ENCODE measurements at regions not wholly inside any gene's neighbourhood (a gene's known extent, or its start where the extent isn't known, plus 50 kb on each side); places are given as distances from the start of the nearest gene placed in this dataset.

DNA sequence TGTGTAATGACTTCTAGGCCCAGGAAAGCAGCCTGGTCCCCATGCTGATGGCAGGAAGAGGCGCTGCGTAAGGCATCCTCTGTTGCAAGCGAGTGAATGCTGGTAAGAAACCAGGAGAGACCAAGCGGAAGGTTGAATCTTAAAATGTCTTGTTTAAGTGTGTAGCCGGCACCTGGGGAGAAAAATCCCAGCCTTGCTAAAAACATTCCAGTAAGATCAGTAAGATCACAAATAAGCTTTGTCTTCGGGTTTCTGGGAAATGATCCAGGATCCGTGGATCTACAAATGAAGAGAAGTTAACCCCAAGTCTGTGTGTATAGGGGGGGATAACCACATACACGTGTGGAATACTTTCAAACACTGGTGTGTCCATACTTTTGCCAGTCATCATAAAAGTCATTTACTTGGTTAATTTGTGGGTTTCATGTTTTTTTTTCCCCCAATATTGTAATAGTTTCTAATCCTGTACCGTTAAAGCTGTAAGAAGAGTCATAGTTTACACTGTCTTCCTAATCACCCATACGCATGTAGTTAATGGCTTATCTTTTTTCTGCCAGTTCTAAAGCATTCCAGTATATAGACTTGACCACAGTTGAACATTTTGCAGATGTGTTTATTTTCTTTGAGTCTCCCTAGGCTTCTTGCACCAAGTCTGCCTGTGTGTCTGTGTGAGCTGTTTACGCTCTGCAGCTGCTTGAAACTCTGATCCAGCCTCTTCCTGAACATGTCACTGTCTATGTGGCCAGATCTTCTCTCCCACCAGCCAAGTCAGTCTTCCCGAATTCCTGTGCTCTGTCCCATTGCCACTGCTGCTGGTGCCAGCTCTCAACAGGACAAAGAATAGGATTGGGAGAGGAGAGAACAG lies 135.9 kb upstream of the ARL4C start (continued):
- TF ChIP-seq, protein P1, sequence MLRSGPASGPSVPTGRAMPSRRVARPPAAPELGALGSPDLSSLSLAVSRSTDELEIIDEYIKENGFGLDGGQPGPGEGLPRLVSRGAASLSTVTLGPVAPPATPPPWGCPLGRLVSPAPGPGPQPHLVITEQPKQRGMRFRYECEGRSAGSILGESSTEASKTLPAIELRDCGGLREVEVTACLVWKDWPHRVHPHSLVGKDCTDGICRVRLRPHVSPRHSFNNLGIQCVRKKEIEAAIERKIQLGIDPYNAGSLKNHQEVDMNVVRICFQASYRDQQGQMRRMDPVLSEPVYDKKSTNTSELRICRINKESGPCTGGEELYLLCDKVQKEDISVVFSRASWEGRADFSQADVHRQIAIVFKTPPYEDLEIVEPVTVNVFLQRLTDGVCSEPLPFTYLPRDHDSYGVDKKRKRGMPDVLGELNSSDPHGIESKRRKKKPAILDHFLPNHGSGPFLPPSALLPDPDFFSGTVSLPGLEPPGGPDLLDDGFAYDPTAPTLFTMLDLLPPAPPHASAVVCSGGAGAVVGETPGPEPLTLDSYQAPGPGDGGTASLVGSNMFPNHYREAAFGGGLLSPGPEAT (IDR thresholded peaks at IDR 0.05; ENCODE audit: low read depth): no peak

DNA sequence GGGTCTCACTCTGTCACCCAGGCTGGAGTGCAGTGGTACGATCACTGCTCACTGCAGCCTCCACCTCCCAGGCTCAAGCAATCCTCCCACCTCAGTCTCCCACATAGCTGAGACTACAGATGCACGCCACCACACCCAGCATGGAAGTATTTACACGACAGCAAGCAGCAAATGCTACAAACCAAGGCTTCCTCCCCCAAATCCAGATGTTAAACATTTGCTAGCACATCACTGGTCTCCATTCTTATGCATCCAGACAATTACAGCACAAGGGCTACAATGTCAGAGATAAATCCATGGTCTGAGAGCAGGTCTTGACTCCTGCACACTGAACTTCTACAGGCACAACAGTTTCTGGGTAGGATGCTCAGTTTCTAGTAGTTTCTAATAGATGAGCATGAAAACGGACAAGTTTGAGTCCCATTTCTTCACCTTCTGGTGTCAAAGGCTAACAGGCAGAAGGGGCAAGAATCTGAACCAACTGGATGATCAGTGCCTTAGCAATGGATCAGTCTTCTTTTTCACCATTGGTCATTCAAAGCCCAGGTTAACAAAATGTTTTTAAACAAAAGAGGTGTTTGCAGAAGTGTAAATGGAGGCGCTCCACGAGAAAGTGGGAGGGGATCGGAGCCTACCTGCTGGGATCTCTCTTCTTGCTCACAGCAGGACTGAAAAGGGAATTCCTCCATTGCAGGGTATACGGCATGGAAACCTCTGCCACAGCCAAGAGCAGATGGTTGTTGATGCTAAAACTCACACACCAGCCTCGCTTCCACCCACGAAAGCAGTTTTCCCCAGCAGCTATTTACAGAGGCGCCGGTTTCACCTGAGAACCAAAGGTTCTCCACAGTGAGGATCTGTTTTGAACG lies 135.0 kb upstream of the ARL4C start:
- BruUV-seq (replicated peaks): no TSS peak
- H3K27me3 ChIP-seq (replicated peaks in 1 of 2; ENCODE audit: control insufficient read depth in 2 of 2, insufficient read depth in 2 of 2, low read length in 1 of 2): 0 out of 4 replicates have a peak, but pooled peaks cover 0 to 3% of the 10 kb centered on the region in 2 experiments
- no peak overlapping the region for H2AFZ ChIP-seq (ENCODE audit: control insufficient read depth, low read depth, low read length)
- in situ Hi-C loops (cut with MboI) (no loop called here), intact Hi-C loops (cut with micrococcal nuclease; ENCODE audit: unreplicated experiment) (no loop called here)
- POLR2A ChIA-PET: no interaction called here
- H4K20me1 ChIP-seq (ENCODE audit: control insufficient read depth, insufficient read depth): no peaks in the 10 kb centered on the region
- no peak overlapping the region for H3K9ac ChIP-seq (ENCODE audit: control insufficient read depth, insufficient read depth, low read length)
- no peak overlapping the region for H3K4me3 ChIP-seq
- H3K27ac ChIP-seq (ENCODE audit: control insufficient read depth, insufficient read depth): no peak overlapping the region
- FAIRE-seq (no peak), DNase-seq (ENCODE audit: low read depth, low spot score) (no peak), ATAC-seq (no peak)
- RAD21 ChIA-PET (ENCODE audit: unreplicated experiment): no interaction called here
- H3K4me2 ChIP-seq (ENCODE audit: control insufficient read depth, insufficient read depth): no peak overlapping the region
- no peaks in the 10 kb centered on the region; the same call in 2 of the 3 replicates for H3K9me3 ChIP-seq (replicated peaks; ENCODE audit: control insufficient read depth, insufficient read depth, low read length)
- CTCF ChIA-PET: no interaction called here
- no peaks in the 10 kb centered on the region for H3K4me1 ChIP-seq (ENCODE audit: control insufficient read depth, insufficient read depth, low read length)
- SMC1A ChIA-PET (ENCODE audit: uncharacterized antibody, unreplicated experiment): no interaction called here
- WGBS (ENCODE audit: insufficient coverage, insufficient replicate concordance, low lambda C conversion rate, missing lambda C conversion rate): 42% methylated on average over 13 of the region's 13 CpGs
- H3K36me3 ChIP-seq (ENCODE audit: control insufficient read depth in 2 of 2, insufficient read depth in 2 of 2, low read length in 1 of 2): no peaks in the 10 kb centered on the region
- H3K79me2 ChIP-seq (ENCODE audit: control insufficient read depth, insufficient read depth, low read length): no peaks in the 10 kb centered on the region
- TF ChIP-seq MEF2A (IDR thresholded peaks at IDR 0.05; ENCODE audit: insufficient read depth, low read depth, low read length) (no peak), YBX1 (IDR thresholded peaks at IDR 0.05) (no peak), KDM1A (IDR thresholded peaks at IDR 0.05; ENCODE audit: borderline replicate concordance) (no peak), IKZF2 (IDR thresholded peaks at IDR 0.05) (no peak), PAX8 (IDR thresholded peaks at IDR 0.05) (no peak), SMC3 (IDR thresholded peaks at IDR 0.05; ENCODE audit: borderline replicate concordance, low read length) (no peak)
- TF ChIP-seq, protein P2, sequence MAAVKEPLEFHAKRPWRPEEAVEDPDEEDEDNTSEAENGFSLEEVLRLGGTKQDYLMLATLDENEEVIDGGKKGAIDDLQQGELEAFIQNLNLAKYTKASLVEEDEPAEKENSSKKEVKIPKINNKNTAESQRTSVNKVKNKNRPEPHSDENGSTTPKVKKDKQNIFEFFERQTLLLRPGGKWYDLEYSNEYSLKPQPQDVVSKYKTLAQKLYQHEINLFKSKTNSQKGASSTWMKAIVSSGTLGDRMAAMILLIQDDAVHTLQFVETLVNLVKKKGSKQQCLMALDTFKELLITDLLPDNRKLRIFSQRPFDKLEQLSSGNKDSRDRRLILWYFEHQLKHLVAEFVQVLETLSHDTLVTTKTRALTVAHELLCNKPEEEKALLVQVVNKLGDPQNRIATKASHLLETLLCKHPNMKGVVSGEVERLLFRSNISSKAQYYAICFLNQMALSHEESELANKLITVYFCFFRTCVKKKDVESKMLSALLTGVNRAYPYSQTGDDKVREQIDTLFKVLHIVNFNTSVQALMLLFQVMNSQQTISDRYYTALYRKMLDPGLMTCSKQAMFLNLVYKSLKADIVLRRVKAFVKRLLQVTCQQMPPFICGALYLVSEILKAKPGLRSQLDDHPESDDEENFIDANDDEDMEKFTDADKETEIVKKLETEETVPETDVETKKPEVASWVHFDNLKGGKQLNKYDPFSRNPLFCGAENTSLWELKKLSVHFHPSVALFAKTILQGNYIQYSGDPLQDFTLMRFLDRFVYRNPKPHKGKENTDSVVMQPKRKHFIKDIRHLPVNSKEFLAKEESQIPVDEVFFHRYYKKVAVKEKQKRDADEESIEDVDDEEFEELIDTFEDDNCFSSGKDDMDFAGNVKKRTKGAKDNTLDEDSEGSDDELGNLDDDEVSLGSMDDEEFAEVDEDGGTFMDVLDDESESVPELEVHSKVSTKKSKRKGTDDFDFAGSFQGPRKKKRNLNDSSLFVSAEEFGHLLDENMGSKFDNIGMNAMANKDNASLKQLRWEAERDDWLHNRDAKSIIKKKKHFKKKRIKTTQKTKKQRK (IDR thresholded peaks at IDR 0.05; ENCODE audit: low read depth, low read length): no peak
- TF ChIP-seq, protein P3, sequence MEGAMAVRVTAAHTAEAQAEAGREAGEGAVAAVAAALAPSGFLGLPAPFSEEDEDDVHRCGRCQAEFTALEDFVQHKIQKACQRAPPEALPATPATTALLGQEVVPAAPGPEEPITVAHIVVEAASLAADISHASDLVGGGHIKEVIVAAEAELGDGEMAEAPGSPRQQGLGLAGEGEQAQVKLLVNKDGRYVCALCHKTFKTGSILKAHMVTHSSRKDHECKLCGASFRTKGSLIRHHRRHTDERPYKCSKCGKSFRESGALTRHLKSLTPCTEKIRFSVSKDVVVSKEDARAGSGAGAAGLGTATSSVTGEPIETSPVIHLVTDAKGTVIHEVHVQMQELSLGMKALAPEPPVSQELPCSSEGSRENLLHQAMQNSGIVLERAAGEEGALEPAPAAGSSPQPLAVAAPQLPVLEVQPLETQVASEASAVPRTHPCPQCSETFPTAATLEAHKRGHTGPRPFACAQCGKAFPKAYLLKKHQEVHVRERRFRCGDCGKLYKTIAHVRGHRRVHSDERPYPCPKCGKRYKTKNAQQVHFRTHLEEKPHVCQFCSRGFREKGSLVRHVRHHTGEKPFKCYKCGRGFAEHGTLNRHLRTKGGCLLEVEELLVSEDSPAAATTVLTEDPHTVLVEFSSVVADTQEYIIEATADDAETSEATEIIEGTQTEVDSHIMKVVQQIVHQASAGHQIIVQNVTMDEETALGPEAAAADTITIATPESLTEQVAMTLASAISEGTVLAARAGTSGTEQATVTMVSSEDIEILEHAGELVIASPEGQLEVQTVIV (IDR thresholded peaks at IDR 0.05; ENCODE audit: borderline replicate concordance, partially characterized antibody): no peak
- TF ChIP-seq, protein P4, sequence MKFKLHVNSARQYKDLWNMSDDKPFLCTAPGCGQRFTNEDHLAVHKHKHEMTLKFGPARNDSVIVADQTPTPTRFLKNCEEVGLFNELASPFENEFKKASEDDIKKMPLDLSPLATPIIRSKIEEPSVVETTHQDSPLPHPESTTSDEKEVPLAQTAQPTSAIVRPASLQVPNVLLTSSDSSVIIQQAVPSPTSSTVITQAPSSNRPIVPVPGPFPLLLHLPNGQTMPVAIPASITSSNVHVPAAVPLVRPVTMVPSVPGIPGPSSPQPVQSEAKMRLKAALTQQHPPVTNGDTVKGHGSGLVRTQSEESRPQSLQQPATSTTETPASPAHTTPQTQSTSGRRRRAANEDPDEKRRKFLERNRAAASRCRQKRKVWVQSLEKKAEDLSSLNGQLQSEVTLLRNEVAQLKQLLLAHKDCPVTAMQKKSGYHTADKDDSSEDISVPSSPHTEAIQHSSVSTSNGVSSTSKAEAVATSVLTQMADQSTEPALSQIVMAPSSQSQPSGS (IDR thresholded peaks at IDR 0.05; ENCODE audit: low read length): no peak
